ENCODE measurements at regions not wholly inside any gene's neighbourhood (a gene's known extent, or its start where the extent isn't known, plus 50 kb on each side); places are given as distances from the start of the nearest gene placed in this dataset.

DNA sequence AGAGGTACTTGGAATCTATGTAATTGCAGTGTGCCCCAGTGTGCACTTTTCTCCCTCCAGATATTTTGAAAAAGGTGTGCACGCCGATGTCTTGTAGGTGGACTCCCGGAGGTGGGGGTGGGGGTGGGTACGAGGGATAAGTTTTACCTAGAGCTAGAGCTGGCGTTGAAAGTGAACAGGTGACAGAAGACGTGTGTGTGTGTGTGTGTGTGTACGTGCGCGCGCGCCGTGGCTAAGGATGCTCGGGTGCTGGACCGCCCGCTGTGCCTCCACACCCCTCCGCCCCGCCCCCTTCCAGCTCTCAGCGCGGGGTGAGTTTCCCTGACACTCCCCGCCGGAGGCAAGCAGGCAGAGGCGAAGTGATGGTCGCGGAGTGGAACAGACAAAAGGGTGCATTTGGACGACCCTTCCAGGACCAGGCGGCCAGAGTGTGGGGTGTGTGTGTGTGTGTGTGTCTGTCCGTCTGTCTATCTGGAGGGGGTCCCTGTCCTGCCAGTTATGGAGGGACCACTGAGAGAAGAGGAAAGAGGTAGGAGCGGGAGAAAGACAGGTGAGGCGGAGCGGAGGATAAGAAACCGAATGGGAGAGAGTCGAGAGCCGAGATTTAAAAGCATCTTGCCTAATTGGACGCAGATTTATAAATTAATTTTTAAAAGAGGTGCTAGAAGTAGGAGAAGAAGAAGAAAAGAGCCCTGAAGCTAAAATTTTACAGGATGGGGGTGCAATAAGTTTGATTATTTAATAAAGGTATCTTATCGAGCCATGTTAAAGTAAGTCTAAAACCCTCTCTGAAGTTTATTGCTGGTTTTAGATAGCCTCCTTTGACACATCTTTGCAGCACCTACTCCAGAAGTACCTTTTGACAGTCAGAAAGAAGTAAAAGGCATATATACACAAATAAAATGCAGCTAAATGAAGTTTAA is 335.8 kb upstream of the THRB start:
- H3K36me3 Mint-ChIP-seq, result no peaks in the 10 kb centered on the region
- H3K9ac ChIP-seq (ENCODE audit: insufficient read depth, low read length, poor library complexity, severe bottlenecking), result no peak overlapping the region
- H3K4me2 ChIP-seq (replicated peaks; ENCODE audit: extremely low read depth, low read length, poor library complexity, severe bottlenecking), result no peak overlapping the region
- H3K4me1 Mint-ChIP-seq, result peaks cover 2% of the 10 kb centered on the region
- peaks cover 22 to 34% of the 10 kb centered on the region in 2 donors for H3K27me3 ChIP-seq (ENCODE audit: control insufficient read depth in 2 of 2, insufficient read depth in 2 of 2, low read length in 2 of 2)
- H3K27ac ChIP-seq (ENCODE audit: low read depth in 1 of 2, low read length in 2 of 2), result no peak overlapping the region
- no peaks in the 10 kb centered on the region for H3K9me3 ChIP-seq (replicated peaks in 1 of 2; ENCODE audit: control insufficient read depth in 1 of 2, insufficient read depth in 1 of 2, low read length in 2 of 2)
- 10% methylated on average over 13 of the region's 35 CpGs for WGBS (ENCODE audit: insufficient coverage)
- H2AFZ ChIP-seq (ENCODE audit: insufficient read depth, low read depth, low read length, poor library complexity, severe bottlenecking), result no peak overlapping the region
- DNase-seq, result no peak
- peaks cover 0 to 11% (median 5%) of the 10 kb centered on the region in 7 donors for H3K9me3 Mint-ChIP-seq
- no peaks in the 10 kb centered on the region for H4K20me1 ChIP-seq (ENCODE audit: insufficient read depth, low read length)
- TF ChIP-seq, protein P1, sequence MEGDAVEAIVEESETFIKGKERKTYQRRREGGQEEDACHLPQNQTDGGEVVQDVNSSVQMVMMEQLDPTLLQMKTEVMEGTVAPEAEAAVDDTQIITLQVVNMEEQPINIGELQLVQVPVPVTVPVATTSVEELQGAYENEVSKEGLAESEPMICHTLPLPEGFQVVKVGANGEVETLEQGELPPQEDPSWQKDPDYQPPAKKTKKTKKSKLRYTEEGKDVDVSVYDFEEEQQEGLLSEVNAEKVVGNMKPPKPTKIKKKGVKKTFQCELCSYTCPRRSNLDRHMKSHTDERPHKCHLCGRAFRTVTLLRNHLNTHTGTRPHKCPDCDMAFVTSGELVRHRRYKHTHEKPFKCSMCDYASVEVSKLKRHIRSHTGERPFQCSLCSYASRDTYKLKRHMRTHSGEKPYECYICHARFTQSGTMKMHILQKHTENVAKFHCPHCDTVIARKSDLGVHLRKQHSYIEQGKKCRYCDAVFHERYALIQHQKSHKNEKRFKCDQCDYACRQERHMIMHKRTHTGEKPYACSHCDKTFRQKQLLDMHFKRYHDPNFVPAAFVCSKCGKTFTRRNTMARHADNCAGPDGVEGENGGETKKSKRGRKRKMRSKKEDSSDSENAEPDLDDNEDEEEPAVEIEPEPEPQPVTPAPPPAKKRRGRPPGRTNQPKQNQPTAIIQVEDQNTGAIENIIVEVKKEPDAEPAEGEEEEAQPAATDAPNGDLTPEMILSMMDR (IDR thresholded peaks at IDR 0.05), result no peak
- no peak overlapping the region for H3K4me3 ChIP-seq (replicated peaks in 1 of 3; ENCODE audit: low read depth in 2 of 3, low read length in 3 of 3)
- H3K27ac Mint-ChIP-seq, result no peak overlapping the region
- H3K4me3 Mint-ChIP-seq, result peak overlapping the region in 1 of 2 donors; percentile 78
- H3K4me1 ChIP-seq (ENCODE audit: control insufficient read depth in 1 of 2, insufficient read depth in 2 of 2, low read length in 2 of 2), result no peaks in the 10 kb centered on the region
- intact Hi-C loops (cut with micrococcal nuclease), result no loop called here
- H3K79me2 ChIP-seq (ENCODE audit: insufficient read depth, low read length), result no peaks in the 10 kb centered on the region
- no peaks in the 10 kb centered on the region for H3K36me3 ChIP-seq (replicated peaks in 1 of 2; ENCODE audit: control insufficient read depth in 1 of 2, insufficient read depth in 2 of 2, low read length in 2 of 2)
- H3K27me3 Mint-ChIP-seq (ENCODE audit: low read depth in 3 of 3), result peaks cover 29 to 44% (median 31%) of the 10 kb centered on the region in 3 donors

GRCh38 chr3:24831221-24831620 is 336.6 kb upstream of the THRB start:
- no peak overlapping the region for H3K27ac ChIP-seq (ENCODE audit: low read depth in 1 of 2, low read length in 2 of 2)
- Mint-ChIP-seq H3K27ac (no peak overlapping the region), H3K36me3 (no peaks in the 10 kb centered on the region), H3K9me3 (peaks cover 0 to 11% (median 5%) of the 10 kb centered on the region in 7 donors), H3K27me3 (ENCODE audit: low read depth in 3 of 3) (peaks cover 29 to 44% (median 31%) of the 10 kb centered on the region in 3 donors), H3K4me3 (no peak overlapping the region), H3K4me1 (peaks cover 2% of the 10 kb centered on the region)
- H3K9ac ChIP-seq (ENCODE audit: insufficient read depth, low read length, poor library complexity, severe bottlenecking), result no peak overlapping the region
- H3K4me2 ChIP-seq (replicated peaks; ENCODE audit: extremely low read depth, low read length, poor library complexity, severe bottlenecking), result no peak overlapping the region
- no peaks in the 10 kb centered on the region for H3K36me3 ChIP-seq (replicated peaks in 1 of 2; ENCODE audit: control insufficient read depth in 1 of 2, insufficient read depth in 2 of 2, low read length in 2 of 2)
- no peak overlapping the region for H3K4me3 ChIP-seq (replicated peaks in 1 of 3; ENCODE audit: low read depth in 2 of 3, low read length in 3 of 3)
- no peaks in the 10 kb centered on the region for H3K9me3 ChIP-seq (replicated peaks in 1 of 2; ENCODE audit: control insufficient read depth in 1 of 2, insufficient read depth in 1 of 2, low read length in 2 of 2)
- intact Hi-C loops (cut with micrococcal nuclease), result no loop called here
- WGBS (ENCODE audit: insufficient coverage), result no CpG with 5 or more reads among the region's 6 CpGs
- peaks cover 22 to 34% of the 10 kb centered on the region in 2 donors for H3K27me3 ChIP-seq (ENCODE audit: control insufficient read depth in 2 of 2, insufficient read depth in 2 of 2, low read length in 2 of 2)
- H3K4me1 ChIP-seq (ENCODE audit: control insufficient read depth in 1 of 2, insufficient read depth in 2 of 2, low read length in 2 of 2), result no peaks in the 10 kb centered on the region
- no peaks in the 10 kb centered on the region for H4K20me1 ChIP-seq (ENCODE audit: insufficient read depth, low read length)
- no peak overlapping the region for H2AFZ ChIP-seq (ENCODE audit: insufficient read depth, low read depth, low read length, poor library complexity, severe bottlenecking)
- H3K79me2 ChIP-seq (ENCODE audit: insufficient read depth, low read length), result no peaks in the 10 kb centered on the region
- DNase-seq, result no peak
- TF ChIP-seq, protein P1 (IDR thresholded peaks at IDR 0.05), result no peak

All from CD14-positive monocyte (primary cell).